Breast epithelium (tissue), 3 donors: ENCODE measurements at regions not wholly inside any gene's neighbourhood (a gene's known extent, or its start where the extent isn't known, plus 50 kb on each side); places are given as distances from the start of the nearest gene placed in this dataset.

Experiments used
- POLR2A ChIP-seq: fragments of 450-650 bp; IDR thresholded peaks from one replicate; pipeline ENCODE4 v1.6.1; 2016; ENCODE audit warnings: antibody characterized with exemption, mild to moderate bottlenecking, moderate library complexity
- POLR2AphosphoS5 ChIP-seq, 3 donors: sonication (generic); formaldehyde crosslinking; IDR thresholded peaks; one replicate each; pipeline ENCODE4 v1.6.1; 2017; ENCODE audit warnings: antibody characterized with exemption in 3 of 3
- TF ChIP-seq, protein P1 (sequence below), 3 donors: fragments of 450-650 bp; IDR thresholded peaks; one replicate each; pipeline ENCODE4 v1.5.1; 2016 to 2017; ENCODE audit warnings: antibody characterized with exemption in 3 of 3, mild to moderate bottlenecking in 3 of 3, moderate library complexity in 3 of 3

DNA sequence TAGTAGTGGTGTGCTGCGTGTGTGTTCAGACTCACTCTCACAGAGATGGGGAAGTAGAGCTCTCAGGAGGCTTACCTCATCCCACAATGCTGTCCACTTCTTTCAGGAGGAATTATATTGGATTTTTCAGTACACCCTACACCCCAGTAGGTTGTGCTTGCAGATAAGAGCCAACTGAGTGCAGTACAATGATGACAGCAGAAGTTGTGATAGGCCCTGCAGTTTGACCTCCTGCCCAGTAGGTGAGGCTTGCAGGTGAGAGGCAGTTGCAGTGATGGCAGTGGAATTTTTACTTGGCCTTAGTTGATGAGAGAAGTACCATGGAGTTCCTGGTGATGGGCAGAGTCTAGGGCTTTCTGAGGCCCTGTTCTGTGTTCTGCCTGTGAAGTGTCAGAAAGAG, 657.8 kb downstream of the KCNJ3 start:
- TF ChIP-seq POLR2AphosphoS5 (IDR thresholded peaks at IDR 0.05) (no peak), POLR2A (no peak)
- TF ChIP-seq, protein P1, sequence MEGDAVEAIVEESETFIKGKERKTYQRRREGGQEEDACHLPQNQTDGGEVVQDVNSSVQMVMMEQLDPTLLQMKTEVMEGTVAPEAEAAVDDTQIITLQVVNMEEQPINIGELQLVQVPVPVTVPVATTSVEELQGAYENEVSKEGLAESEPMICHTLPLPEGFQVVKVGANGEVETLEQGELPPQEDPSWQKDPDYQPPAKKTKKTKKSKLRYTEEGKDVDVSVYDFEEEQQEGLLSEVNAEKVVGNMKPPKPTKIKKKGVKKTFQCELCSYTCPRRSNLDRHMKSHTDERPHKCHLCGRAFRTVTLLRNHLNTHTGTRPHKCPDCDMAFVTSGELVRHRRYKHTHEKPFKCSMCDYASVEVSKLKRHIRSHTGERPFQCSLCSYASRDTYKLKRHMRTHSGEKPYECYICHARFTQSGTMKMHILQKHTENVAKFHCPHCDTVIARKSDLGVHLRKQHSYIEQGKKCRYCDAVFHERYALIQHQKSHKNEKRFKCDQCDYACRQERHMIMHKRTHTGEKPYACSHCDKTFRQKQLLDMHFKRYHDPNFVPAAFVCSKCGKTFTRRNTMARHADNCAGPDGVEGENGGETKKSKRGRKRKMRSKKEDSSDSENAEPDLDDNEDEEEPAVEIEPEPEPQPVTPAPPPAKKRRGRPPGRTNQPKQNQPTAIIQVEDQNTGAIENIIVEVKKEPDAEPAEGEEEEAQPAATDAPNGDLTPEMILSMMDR (IDR thresholded peaks at IDR 0.05), result no peak
